ENCODE measurements at regions not wholly inside any gene's neighbourhood (a gene's known extent, or its start where the extent isn't known, plus 50 kb on each side); places are given as distances from the start of the nearest gene placed in this dataset.

GRCh38 chr7:42740408-42740807 is 171.5 kb downstream of the C7orf25 start:
- Histone ChIP-seq H3K9me3 (ENCODE audit: control insufficient read depth, low read length) (no peaks in the 10 kb centered on the region), H3K4me3 (ENCODE audit: low read length) (no peak overlapping the region), H3K4me1 (ENCODE audit: control insufficient read depth, insufficient read depth, low read length) (no peaks in the 10 kb centered on the region), H3K27me3 (ENCODE audit: control insufficient read depth, insufficient read depth) (no peaks in the 10 kb centered on the region), H3K27ac (ENCODE audit: low read length) (no peak overlapping the region)
- intact Hi-C loops (cut with DNase I), result no loop called here
- DNase-seq, result no peak
- WGBS, result 41% methylated on average over 3 of the region's 3 CpGs
- peak in 1 of 2 donors; percentile 34 for ATAC-seq

GRCh38 chr7:42739638-42740037 is 172.2 kb downstream of the C7orf25 start:
- Histone ChIP-seq H3K4me3 (ENCODE audit: low read length) (no peak overlapping the region), H3K4me1 (ENCODE audit: control insufficient read depth, insufficient read depth, low read length) (no peaks in the 10 kb centered on the region), H3K27ac (ENCODE audit: low read length) (no peak overlapping the region), H3K27me3 (ENCODE audit: control insufficient read depth, insufficient read depth) (no peaks in the 10 kb centered on the region), H3K9me3 (ENCODE audit: control insufficient read depth, low read length) (no peaks in the 10 kb centered on the region)
- WGBS, result 56% methylated on average over 8 of the region's 8 CpGs
- peak; percentile 62 to 80 for ATAC-seq
- intact Hi-C loops (cut with DNase I), result no loop called here
- DNase-seq, result peak; percentile 28 to 54 (median 53)

- Histone ChIP-seq H3K4me1 (ENCODE audit: control insufficient read depth, insufficient read depth, low read length) (no peaks in the 10 kb centered on the region), H3K27me3 (ENCODE audit: control insufficient read depth, insufficient read depth) (no peaks in the 10 kb centered on the region), H3K4me3 (ENCODE audit: low read length) (no peak overlapping the region), H3K27ac (ENCODE audit: low read length) (no peak overlapping the region), H3K9me3 (ENCODE audit: control insufficient read depth, low read length) (no peaks in the 10 kb centered on the region)
- 79% methylated on average over 1 of the region's 1 CpG for WGBS
- ATAC-seq (no peak), DNase-seq (no peak)
- intact Hi-C loops (cut with DNase I), result no loop called here
Measured at GRCh38 chr7:42736931-42737330, 174.9 kb downstream of the C7orf25 start.

GRCh38 chr7:42735081-42735480 is 176.8 kb downstream of the C7orf25 start:
- Histone ChIP-seq H3K27ac (ENCODE audit: low read length) (no peak overlapping the region), H3K4me3 (ENCODE audit: low read length) (no peak overlapping the region), H3K4me1 (ENCODE audit: control insufficient read depth, insufficient read depth, low read length) (no peaks in the 10 kb centered on the region), H3K27me3 (ENCODE audit: control insufficient read depth, insufficient read depth) (no peaks in the 10 kb centered on the region), H3K9me3 (ENCODE audit: control insufficient read depth, low read length) (no peaks in the 10 kb centered on the region)
- DNase-seq (no peak), ATAC-seq (no peak)
- 54% methylated on average over 2 of the region's 2 CpGs for WGBS
- intact Hi-C loops (cut with DNase I), result no loop called here

- Histone ChIP-seq H3K4me1 (ENCODE audit: control insufficient read depth, insufficient read depth, low read length) (no peaks in the 10 kb centered on the region), H3K9me3 (ENCODE audit: control insufficient read depth, low read length) (no peaks in the 10 kb centered on the region), H3K27me3 (ENCODE audit: control insufficient read depth, insufficient read depth) (no peaks in the 10 kb centered on the region), H3K4me3 (ENCODE audit: low read length) (no peak overlapping the region), H3K27ac (ENCODE audit: low read length) (no peak overlapping the region)
- WGBS, result 44% methylated on average over 2 of the region's 2 CpGs
- intact Hi-C loops (cut with DNase I), result no loop called here
- no peak for DNase-seq
- ATAC-seq, result no peak
Measured at GRCh38 chr7:42734568-42734967, 177.3 kb downstream of the C7orf25 start.

GRCh38 chr7:42733040-42733439 is 178.8 kb downstream of the C7orf25 start:
- Histone ChIP-seq H3K9me3 (ENCODE audit: control insufficient read depth, low read length) (no peaks in the 10 kb centered on the region), H3K4me3 (ENCODE audit: low read length) (no peak overlapping the region), H3K27me3 (ENCODE audit: control insufficient read depth, insufficient read depth) (no peaks in the 10 kb centered on the region), H3K27ac (ENCODE audit: low read length) (no peak overlapping the region), H3K4me1 (ENCODE audit: control insufficient read depth, insufficient read depth, low read length) (no peaks in the 10 kb centered on the region)
- 73% methylated on average over 5 of the region's 5 CpGs for WGBS
- ATAC-seq (no peak), DNase-seq (no peak)
- intact Hi-C loops (cut with DNase I), result no loop called here

- WGBS, result 43% methylated on average over 1 of the region's 1 CpG
- DNase-seq, result no peak
- H3K27ac ChIP-seq (ENCODE audit: low read length), result no peak overlapping the region
- H3K4me1 ChIP-seq (ENCODE audit: control insufficient read depth, insufficient read depth, low read length), result no peaks in the 10 kb centered on the region
- no peak overlapping the region for H3K4me3 ChIP-seq (ENCODE audit: low read length)
- no peak for ATAC-seq
- intact Hi-C loops (cut with DNase I), result no loop called here
- H3K27me3 ChIP-seq (ENCODE audit: control insufficient read depth, insufficient read depth), result no peaks in the 10 kb centered on the region
- H3K9me3 ChIP-seq (ENCODE audit: control insufficient read depth, low read length), result no peaks in the 10 kb centered on the region
Measured at GRCh38 chr7:42730586-42730985, 181.3 kb downstream of the C7orf25 start.

GRCh38 chr7:42729053-42729765 is 182.7 kb downstream of the C7orf25 start:
- no peak for ATAC-seq
- Histone ChIP-seq H3K4me1 (ENCODE audit: control insufficient read depth, insufficient read depth, low read length) (no peaks in the 10 kb centered on the region), H3K27ac (ENCODE audit: low read length) (no peak overlapping the region), H3K9me3 (ENCODE audit: control insufficient read depth, low read length) (no peaks in the 10 kb centered on the region), H3K27me3 (ENCODE audit: control insufficient read depth, insufficient read depth) (no peaks in the 10 kb centered on the region), H3K4me3 (ENCODE audit: low read length) (no peak overlapping the region)
- no peak for DNase-seq
- intact Hi-C loops (cut with DNase I), result no loop called here

- no peaks in the 10 kb centered on the region for H3K9me3 ChIP-seq (ENCODE audit: control insufficient read depth, low read length)
- H3K27me3 ChIP-seq (ENCODE audit: control insufficient read depth, insufficient read depth), result no peaks in the 10 kb centered on the region
- intact Hi-C loops (cut with DNase I), result no loop called here
- H3K4me3 ChIP-seq (ENCODE audit: low read length), result no peak overlapping the region
- no peak overlapping the region for H3K27ac ChIP-seq (ENCODE audit: low read length)
- no peak for ATAC-seq
- no peak for DNase-seq
- 30% methylated on average over 2 of the region's 2 CpGs for WGBS
- H3K4me1 ChIP-seq (ENCODE audit: control insufficient read depth, insufficient read depth, low read length), result no peaks in the 10 kb centered on the region
Measured at GRCh38 chr7:42727451-42727850, 184.4 kb downstream of the C7orf25 start.

- no peak overlapping the region for H3K4me3 ChIP-seq (ENCODE audit: low read length)
- H3K4me1 ChIP-seq (ENCODE audit: control insufficient read depth, insufficient read depth, low read length), result no peaks in the 10 kb centered on the region
- no peaks in the 10 kb centered on the region for H3K27me3 ChIP-seq (ENCODE audit: control insufficient read depth, insufficient read depth)
- no peak overlapping the region for H3K27ac ChIP-seq (ENCODE audit: low read length)
- ATAC-seq (no peak), DNase-seq (no peak)
- no peaks in the 10 kb centered on the region for H3K9me3 ChIP-seq (ENCODE audit: control insufficient read depth, low read length)
- 69% methylated on average over 7 of the region's 7 CpGs for WGBS
- intact Hi-C loops (cut with DNase I), result no loop called here
Measured at GRCh38 chr7:42726066-42726785, 185.6 kb downstream of the C7orf25 start.

GRCh38 chr7:42722716-42723115 is 189.2 kb downstream of the C7orf25 start:
- intact Hi-C loops (cut with DNase I), result no loop called here
- no peaks in the 10 kb centered on the region for H3K4me1 ChIP-seq (ENCODE audit: control insufficient read depth, insufficient read depth, low read length)
- 95% methylated on average over 3 of the region's 3 CpGs for WGBS
- ATAC-seq (no peak), DNase-seq (no peak)
- H3K9me3 ChIP-seq (ENCODE audit: control insufficient read depth, low read length), result no peaks in the 10 kb centered on the region
- H3K27me3 ChIP-seq (ENCODE audit: control insufficient read depth, insufficient read depth), result no peaks in the 10 kb centered on the region
- no peak overlapping the region for H3K4me3 ChIP-seq (ENCODE audit: low read length)
- H3K27ac ChIP-seq (ENCODE audit: low read length), result no peak overlapping the region
